Uterus (tissue), 3 donors: ENCODE measurements at regions not wholly inside any gene's neighbourhood (a gene's known extent, or its start where the extent isn't known, plus 50 kb on each side); places are given as distances from the start of the nearest gene placed in this dataset.
"Not testable (repeated sequence)": the region's sequence is repeated elsewhere in the genome, so short reads cannot be mapped to it uniquely, and the experiment has no call there.

ENCODE experiments used
- DNase-seq, 2 donors: peaks; one replicate each; pipeline ENCODE4 v3.0.0-alpha.2; 2019 to 2020
- H3K27ac ChIP-seq, 2 donors: fragments of 200-600 bp; sonication (generic); 1 replicate in 1 of 2; 2 replicates in 1 of 2; pipeline ENCODE4 v1.5.1; 2016 to 2018
- H3K27me3 ChIP-seq, 2 donors: fragments of 200-600 bp; sonication (generic); one replicate each; pipeline ENCODE4 v1.5.1; 2018 to 2019; ENCODE audit warnings: control low read depth in 1 of 2
- H3K36me3 ChIP-seq, 2 donors: fragments of 200-600 bp; sonication (generic); one replicate each; pipeline ENCODE4 v1.5.1; 2019; ENCODE audit warnings: control low read depth in 1 of 2
- H3K4me1 ChIP-seq, 2 donors: fragments of 200-600 bp; sonication (generic); one replicate each; pipeline ENCODE4 v1.5.1; 2018 to 2019; ENCODE audit warnings: control low read depth in 1 of 2
- H3K4me3 ChIP-seq, 2 donors: fragments of 200-600 bp; sonication (generic); 1 replicate in 1 of 2; 2 replicates in 1 of 2; pipeline ENCODE4 v1.5.1; 2018 to 2019; ENCODE audit warnings: mild to moderate bottlenecking in 1 of 2
- H3K9me3 ChIP-seq, 2 donors: fragments of 200-600 bp; sonication (generic); one replicate each; pipeline ENCODE4 v1.5.1; 2019; ENCODE audit warnings: control low read depth in 1 of 2
- CTCF ChIP-seq, 4 experiments: fragments of 200-600 bp in 2 of 4; fragments of 450-650 bp in 2 of 4; sonication (generic) in 2 of 4; IDR thresholded peaks; one replicate each; pipeline ENCODE4 v1.5.1; 2016 to 2019; ENCODE audit warnings: antibody characterized with exemption in 4 of 4, mild to moderate bottlenecking in 2 of 4, moderate library complexity in 1 of 4
- POLR2A ChIP-seq, 2 donors: fragments of 450-650 bp; IDR thresholded peaks; one replicate each; pipeline ENCODE4 v1.6.1; 2016; ENCODE audit warnings: antibody characterized with exemption in 2 of 2, mild to moderate bottlenecking in 1 of 2, moderate library complexity in 1 of 2
- intact Hi-C: fragments of 100-400 bp; cut with DNase I; formaldehyde crosslinking; loops from one replicate; pipeline ENCODE4 v1.15.1; 2023; ENCODE audit warnings: low total_unique reads
- donor health status: DM: yes; HTN: yes; CAD: no.

DNA sequence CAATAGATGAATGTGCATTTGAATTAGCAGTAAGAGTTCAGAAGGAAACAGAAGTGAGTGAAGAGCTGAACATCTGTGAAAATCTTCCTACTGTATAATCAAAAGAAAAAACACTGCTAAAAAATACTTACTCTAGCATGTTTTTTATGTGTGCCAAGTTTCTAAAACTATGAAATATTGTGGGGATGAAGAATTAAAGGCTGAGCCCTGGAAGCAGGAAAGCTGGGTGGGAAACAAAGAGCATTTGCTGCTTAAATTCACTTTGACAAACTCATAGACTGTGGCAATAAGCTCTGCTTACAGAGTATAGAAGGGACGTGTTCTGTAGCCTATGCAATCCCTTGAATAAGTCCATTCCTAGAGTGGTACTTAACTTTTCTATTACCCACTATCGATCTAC is 261.7 kb downstream of the ANKRD50 start:
- intact Hi-C loops: no loop called here
- Histone ChIP-seq H3K27me3 (no peaks in the 10 kb centered on the region), H3K4me1 (no peaks in the 10 kb centered on the region), H3K9me3 (no peaks in the 10 kb centered on the region), H3K4me3 (no peak overlapping the region), H3K27ac (no peak overlapping the region), H3K36me3 (no peaks in the 10 kb centered on the region)
- TF ChIP-seq POLR2A (IDR thresholded peaks at IDR 0.05) (no peak), CTCF (IDR thresholded peaks at IDR 0.05) (no peak)
- no peak for DNase-seq

DNA sequence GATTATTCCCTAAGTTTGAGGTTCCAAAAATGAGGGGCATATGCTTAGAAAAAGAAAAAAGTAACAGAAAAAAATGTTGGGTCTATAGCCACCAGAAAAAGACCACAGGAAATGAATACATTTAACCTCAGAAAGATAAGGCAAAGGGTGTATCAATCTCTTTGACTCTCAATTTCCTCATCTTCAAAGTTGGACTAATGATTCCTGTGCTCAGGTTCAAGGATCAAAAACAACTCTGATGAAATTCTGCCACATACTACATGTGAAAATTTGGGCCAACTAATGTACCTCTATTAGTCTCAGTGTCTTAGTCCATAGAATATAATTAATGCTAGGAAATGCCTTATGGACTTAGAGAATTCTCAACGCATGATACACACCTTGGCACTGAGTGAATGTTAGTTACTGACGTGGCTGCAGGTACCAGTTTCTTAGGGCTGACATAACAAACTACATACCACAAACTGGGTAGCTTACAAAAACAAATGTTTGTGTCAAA is 257.7 kb downstream of the ANKRD50 start:
- Histone ChIP-seq H3K36me3 (no peaks in the 10 kb centered on the region), H3K9me3 (no peaks in the 10 kb centered on the region), H3K4me3 (no peak overlapping the region), H3K27ac (no peak overlapping the region), H3K4me1 (no peaks in the 10 kb centered on the region), H3K27me3 (no peaks in the 10 kb centered on the region)
- intact Hi-C loops: no loop called here
- DNase-seq: no peak
- TF ChIP-seq POLR2A (IDR thresholded peaks at IDR 0.05) (no peak), CTCF (IDR thresholded peaks at IDR 0.05) (no peak)

DNA sequence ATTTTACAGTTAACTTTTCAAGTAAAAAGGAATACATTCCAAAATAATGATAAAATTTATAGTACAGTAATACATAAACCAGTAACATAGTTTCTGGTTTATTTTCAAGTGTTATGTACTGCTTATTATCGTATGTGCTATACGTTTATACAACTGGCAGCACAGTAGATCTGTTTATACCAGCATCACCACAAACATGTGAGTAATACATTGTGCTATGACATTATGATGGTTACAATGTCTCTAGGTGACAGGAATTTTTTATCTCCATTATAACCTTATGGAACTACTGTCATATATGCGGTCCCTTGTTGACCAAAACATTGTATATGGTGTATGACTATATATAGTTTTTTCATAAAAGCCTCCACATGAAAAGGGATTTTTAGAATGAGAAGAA is 256.9 kb downstream of the ANKRD50 start:
- no peak overlapping the region for H3K4me3 ChIP-seq
- no peaks in the 10 kb centered on the region for H3K4me1 ChIP-seq
- no peak for TF ChIP-seq CTCF (IDR thresholded peaks at IDR 0.05)
- no peak for TF ChIP-seq POLR2A (IDR thresholded peaks at IDR 0.05)
- intact Hi-C loops: no loop called here
- H3K27me3 ChIP-seq: no peaks in the 10 kb centered on the region
- H3K9me3 ChIP-seq: no peaks in the 10 kb centered on the region
- no peaks in the 10 kb centered on the region for H3K36me3 ChIP-seq
- DNase-seq: no peak
- H3K27ac ChIP-seq: no peak overlapping the region

DNA sequence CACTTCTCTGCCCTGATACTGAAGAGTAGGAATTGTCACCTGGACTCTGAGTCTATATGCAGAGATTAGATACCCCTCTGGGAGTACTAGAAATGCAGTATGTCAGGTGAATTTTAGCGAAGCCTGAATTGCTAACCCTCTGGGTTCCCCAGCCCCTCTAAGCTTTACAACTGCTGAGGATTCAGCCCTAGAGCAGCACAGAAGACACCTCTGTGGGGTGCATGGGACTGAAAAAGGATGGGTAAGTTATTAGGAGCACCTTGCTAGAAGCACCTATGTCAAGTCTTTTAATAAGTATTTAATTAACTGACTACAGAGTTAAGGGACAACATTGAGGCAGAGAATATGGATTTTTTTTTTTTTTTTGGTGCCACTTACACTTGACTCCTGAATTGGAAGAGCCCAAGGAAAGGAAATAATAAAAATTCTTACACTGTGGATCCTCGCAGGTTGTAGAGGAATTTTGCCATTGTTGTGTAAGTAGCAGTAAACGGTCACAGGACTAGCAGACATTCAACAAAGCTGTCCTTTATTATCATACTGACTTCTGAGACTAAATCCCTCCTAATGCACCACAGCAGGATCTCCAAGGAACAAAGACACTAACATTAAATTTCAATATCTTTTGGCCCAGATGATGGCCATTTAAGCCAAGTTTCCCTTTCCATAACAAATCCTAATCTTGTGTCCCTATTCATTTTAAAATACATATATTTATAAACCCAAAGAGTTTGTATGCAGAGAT is 253.2 kb downstream of the ANKRD50 start:
- Histone ChIP-seq H3K4me1 (no peaks in the 10 kb centered on the region), H3K4me3 (no peak overlapping the region), H3K36me3 (no peaks in the 10 kb centered on the region), H3K27me3 (no peaks in the 10 kb centered on the region), H3K9me3 (no peaks in the 10 kb centered on the region), H3K27ac (no peak overlapping the region)
- DNase-seq: no peak
- TF ChIP-seq POLR2A (IDR thresholded peaks at IDR 0.05) (no peak), CTCF (IDR thresholded peaks at IDR 0.05) (no peak)
- intact Hi-C loops: no loop called here

DNA sequence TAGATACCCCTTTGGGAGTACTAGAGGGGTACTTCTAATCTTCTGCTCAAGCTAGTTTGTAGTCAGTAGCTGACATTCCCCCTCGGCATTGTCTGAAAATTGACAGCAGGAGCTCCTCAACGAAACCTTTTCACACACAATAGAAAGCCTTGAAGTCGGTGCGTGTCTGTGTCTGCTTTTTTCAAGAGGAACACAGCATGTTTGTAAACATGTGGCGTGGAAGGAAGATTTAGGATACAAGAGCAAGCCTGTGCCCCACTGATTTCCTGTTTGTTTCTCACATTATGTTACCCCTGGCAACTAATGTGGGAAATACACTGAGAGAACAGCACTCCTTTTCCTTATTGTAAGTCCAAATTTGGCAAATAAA is 252.6 kb downstream of the ANKRD50 start:
- Histone ChIP-seq H3K36me3 (no peaks in the 10 kb centered on the region), H3K4me3 (no peak overlapping the region), H3K4me1 (no peaks in the 10 kb centered on the region), H3K27ac (no peak overlapping the region), H3K9me3 (no peaks in the 10 kb centered on the region), H3K27me3 (no peaks in the 10 kb centered on the region)
- TF ChIP-seq POLR2A (IDR thresholded peaks at IDR 0.05) (no peak), CTCF (IDR thresholded peaks at IDR 0.05) (no peak)
- DNase-seq: no peak
- intact Hi-C loops: no loop called here

- H3K36me3 ChIP-seq, H3K9me3 ChIP-seq, DNase-seq, H3K27ac ChIP-seq, H3K27me3 ChIP-seq, H3K4me3 ChIP-seq, intact Hi-C loops, H3K4me1 ChIP-seq: not testable (repeated sequence)
These were observed 250.9 kb downstream of the ANKRD50 start for GRCh38 chr4:124461592-124461991.
